ENCODE measurements at regions not wholly inside any gene's neighbourhood (a gene's known extent, or its start where the extent isn't known, plus 50 kb on each side); places are given as distances from the start of the nearest gene placed in this dataset.

DNA sequence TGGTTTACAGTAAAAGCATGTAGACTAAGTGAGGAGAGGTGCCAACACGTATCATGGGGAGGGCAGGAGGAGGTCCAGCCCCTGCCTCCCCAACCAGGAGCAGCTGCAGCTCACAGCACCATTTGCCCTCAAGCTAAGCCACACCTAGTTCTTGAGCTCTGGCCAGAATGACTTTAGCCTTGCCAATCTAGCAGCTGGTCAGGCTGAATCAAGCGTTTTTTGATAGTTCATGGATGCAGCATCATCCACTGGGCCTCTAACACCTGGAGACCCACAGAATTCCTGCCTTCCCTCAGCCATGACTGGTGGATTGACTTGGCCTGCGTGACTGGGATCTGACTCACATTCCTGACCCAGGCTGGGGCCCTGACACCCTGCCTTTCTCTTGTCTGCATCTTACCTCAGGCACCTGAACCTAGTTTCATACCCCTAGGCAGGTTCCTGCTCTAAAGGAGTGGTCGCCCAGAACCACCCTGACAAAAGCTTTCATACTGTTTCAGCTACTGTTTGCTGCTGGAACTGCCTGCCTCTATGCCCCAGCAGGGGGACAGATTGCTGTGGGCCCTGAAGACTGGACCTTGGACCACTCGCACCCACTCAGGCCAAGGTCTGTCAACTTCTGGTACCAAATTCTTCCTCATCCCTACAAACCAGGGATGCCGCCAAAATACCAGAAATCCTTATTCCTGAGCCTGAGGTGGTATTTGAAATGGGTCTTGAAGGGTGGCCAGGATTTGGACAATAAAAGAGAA lies 122.3 kb downstream of the QRSL1 start:
- DNase-seq (ENCODE audit: low read depth in 2 of 2), result no peak

DNA sequence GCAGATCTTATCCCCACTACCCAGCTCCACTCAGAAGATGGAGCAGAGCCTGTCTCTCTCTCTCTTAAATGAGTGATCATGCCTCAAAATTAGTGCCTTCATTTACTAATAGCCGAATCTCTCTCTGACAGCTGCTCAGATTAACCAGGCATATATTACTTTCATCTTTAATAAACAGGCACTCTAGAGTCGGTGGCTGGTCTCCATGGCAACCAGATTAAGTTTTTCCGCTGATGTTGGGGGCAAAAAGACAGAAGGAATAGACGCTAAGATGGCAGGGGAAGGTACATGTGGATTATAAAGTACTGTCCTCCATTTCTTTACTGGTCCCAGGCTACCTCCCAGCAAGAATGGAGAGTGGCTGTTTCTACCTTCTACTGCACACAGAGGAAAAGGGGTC lies 121.6 kb downstream of the QRSL1 start:
- no peak for DNase-seq (ENCODE audit: low read depth in 2 of 2)
- TF ChIP-seq, protein P1, sequence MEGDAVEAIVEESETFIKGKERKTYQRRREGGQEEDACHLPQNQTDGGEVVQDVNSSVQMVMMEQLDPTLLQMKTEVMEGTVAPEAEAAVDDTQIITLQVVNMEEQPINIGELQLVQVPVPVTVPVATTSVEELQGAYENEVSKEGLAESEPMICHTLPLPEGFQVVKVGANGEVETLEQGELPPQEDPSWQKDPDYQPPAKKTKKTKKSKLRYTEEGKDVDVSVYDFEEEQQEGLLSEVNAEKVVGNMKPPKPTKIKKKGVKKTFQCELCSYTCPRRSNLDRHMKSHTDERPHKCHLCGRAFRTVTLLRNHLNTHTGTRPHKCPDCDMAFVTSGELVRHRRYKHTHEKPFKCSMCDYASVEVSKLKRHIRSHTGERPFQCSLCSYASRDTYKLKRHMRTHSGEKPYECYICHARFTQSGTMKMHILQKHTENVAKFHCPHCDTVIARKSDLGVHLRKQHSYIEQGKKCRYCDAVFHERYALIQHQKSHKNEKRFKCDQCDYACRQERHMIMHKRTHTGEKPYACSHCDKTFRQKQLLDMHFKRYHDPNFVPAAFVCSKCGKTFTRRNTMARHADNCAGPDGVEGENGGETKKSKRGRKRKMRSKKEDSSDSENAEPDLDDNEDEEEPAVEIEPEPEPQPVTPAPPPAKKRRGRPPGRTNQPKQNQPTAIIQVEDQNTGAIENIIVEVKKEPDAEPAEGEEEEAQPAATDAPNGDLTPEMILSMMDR (IDR thresholded peaks at IDR 0.05; ENCODE audit: low read depth, low read length), result no peak
- no peak overlapping the region for H3K4me3 ChIP-seq (replicated peaks in 1 of 2; ENCODE audit: low read depth in 2 of 2, low read length in 2 of 2)

More for the DNA sequence above, 122.3 kb downstream of the QRSL1 start:
- TF ChIP-seq, protein P1 (IDR thresholded peaks at IDR 0.05; ENCODE audit: low read depth, low read length), result no peak
- H3K4me3 ChIP-seq (replicated peaks in 1 of 2; ENCODE audit: low read depth in 2 of 2, low read length in 2 of 2), result no peak overlapping the region

DNA sequence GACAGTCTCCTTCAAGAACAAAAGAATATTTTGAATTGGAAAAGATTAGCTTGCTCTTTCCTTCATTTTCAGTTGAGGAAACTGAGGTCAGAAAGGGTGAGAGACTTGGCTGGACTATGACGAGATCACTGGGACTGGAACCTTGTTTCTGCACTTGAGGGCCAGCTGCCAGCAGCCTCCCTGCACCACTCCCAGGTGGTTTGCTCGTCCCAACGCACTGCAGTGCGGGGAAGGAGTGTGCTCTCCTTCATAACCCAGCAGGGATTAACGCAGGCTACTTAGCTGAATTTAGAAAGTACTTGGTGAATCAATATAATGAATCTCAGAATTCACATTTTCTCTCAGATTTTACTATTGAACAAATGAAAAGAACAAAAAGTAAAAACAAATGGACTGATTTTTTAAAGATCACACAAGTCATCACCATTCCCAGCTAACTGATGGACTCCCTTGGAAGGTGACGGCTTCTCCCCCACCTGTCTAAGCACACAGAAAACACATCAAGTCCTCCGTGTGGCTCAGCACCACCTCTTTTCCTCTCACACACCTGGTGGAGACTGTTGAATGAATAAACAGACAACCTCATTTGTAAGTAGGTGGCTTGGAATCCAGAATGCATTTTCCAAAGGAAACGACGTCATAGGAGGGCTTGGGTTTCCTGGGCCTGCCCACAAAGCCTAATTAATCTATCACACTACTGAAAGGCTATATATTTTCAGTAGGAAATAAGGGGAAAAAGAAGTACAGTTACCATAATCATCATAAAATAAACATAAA lies 121.0 kb downstream of the QRSL1 start:
- DNase-seq (ENCODE audit: low read depth in 2 of 2), result no peak
- TF ChIP-seq, protein P1 (IDR thresholded peaks at IDR 0.05; ENCODE audit: low read depth, low read length), result no peak

DNA sequence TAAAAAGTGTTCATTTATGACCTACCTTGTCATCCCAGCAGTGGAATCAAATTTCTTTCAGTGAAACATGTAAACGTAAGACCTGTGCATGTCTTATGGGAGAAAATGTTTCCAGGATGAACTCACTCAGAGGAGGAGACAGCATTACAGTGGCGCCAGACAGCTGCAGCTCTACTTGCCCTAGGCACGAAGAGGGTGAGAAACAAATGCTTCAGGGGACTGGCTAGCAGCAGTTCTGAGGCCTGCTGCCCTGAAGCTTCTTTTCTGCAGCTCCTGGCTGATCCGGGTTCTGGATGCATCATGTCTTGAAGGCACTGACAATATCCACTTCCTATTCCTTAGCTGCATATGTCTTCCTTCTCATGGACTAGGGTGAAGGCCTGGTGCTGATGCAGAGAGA lies 120.2 kb downstream of the QRSL1 start:
- TF ChIP-seq, protein P1 (IDR thresholded peaks at IDR 0.05; ENCODE audit: low read depth, low read length), result no peak
- DNase-seq (ENCODE audit: low read depth in 2 of 2), result no peak

More for the DNA sequence above, 121.0 kb downstream of the QRSL1 start:
- no peak overlapping the region for H3K4me3 ChIP-seq (replicated peaks in 1 of 2; ENCODE audit: low read depth in 2 of 2, low read length in 2 of 2)

DNA sequence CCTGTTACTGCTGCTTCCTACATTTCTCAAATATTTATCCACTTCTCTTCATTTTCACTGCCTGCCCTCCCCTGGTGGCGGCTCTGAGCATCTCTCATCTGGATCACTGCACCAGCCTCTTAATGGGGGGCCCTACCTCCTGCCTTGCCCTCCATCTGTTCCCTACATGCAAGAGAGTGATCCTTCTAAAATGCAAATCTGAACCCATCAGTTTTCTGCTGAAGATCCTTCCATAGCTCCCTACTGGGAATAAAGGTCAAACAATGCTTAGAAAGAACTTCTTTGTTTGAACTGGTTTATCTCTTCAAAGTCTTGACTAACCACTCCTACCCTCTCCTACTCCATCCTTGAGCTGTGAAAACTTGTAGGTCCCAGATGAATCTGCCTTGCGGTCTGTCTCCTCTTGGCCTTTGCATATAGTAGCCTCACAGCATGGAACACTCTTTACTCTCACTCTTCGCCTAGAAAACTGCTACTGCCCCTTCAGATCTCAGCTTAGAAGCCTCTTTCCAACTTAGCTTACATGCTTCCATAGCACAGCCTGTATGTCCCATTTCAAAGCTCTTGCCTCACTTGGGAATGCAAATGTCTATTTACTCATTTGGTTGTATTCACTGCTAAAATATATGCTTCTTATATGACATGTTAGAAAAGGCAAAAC lies 119.3 kb downstream of the QRSL1 start:
- H3K4me3 ChIP-seq (replicated peaks in 1 of 2; ENCODE audit: low read depth in 2 of 2, low read length in 2 of 2), result no peak overlapping the region
- DNase-seq (ENCODE audit: low read depth in 2 of 2), result no peak
- TF ChIP-seq, protein P1 (IDR thresholded peaks at IDR 0.05; ENCODE audit: low read depth, low read length), result peak; percentile 36

More for the DNA sequence above, 120.2 kb downstream of the QRSL1 start:
- H3K4me3 ChIP-seq (replicated peaks in 1 of 2; ENCODE audit: low read depth in 2 of 2, low read length in 2 of 2), result no peak overlapping the region

DNA sequence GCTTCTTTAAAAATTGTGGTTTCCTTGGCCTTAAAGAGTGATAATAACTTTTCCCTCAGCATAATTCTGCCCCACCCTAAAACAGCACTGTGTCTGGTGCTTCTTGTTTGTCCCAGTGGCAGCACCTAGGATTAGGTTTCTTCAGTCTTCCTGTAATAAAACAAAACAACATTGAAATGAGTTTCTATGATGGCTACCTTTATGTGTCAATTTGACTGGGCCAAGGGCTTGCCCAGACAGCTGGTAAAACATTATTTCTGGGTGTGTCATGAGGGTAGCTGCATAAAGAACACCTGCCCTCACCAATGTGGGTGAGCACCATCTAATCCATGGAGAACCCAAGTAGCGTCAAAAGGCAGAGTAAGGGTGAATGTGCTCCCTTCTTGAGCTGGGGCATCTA lies 117.8 kb downstream of the QRSL1 start:
- DNase-seq (ENCODE audit: low read depth in 2 of 2), result no peak
- TF ChIP-seq, protein P1 (IDR thresholded peaks at IDR 0.05; ENCODE audit: low read depth, low read length), result no peak
- no peak overlapping the region for H3K4me3 ChIP-seq (replicated peaks in 1 of 2; ENCODE audit: low read depth in 2 of 2, low read length in 2 of 2)

Data from cardiac fibroblast (primary cell).